Endothelial cell of umbilical vein (primary cell): ENCODE measurements at regions not wholly inside any gene's neighbourhood (a gene's known extent, or its start where the extent isn't known, plus 50 kb on each side); places are given as distances from the start of the nearest gene placed in this dataset.
"Not testable (repeated sequence)": the region's sequence is repeated elsewhere in the genome, so short reads cannot be mapped to it uniquely, and the experiment has no call there.

ENCODE experiments used
- BruUV-seq: library from RNA; stranded (reverse); fragments of 400-500 nt; replicated peaks from 2 replicates; lab custom pipeline; 2021; lab: Mats Ljungman, UMichigan
- CTCF ChIA-PET: fragments of 300-600, 350-600 bp; sonication (Branson Sonifier 250); formaldehyde crosslinking; loops from one replicate; lab custom pipeline; 2021; ENCODE audit warnings: antibody characterized with exemption, inconsistent platforms; lab: Charles Lee
- POLR2A ChIA-PET: fragments of 300-600, 350-600 bp; sonication (Branson Sonifier 250); formaldehyde crosslinking; loops from one replicate; lab custom pipeline; 2021; ENCODE audit warnings: antibody characterized with exemption, inconsistent platforms; lab: Charles Lee
- DNase-seq: peaks from one replicate; pipeline ENCODE4 v3.0.0-alpha.2; 2011; ENCODE audit warnings: low read depth, low spot score
- FAIRE-seq: peaks from 2 replicates; lab custom pipeline; 2011; peaks lifted over from hg19 to GRCh38; lab: Jason Lieb, UNC
- H2AFZ ChIP-seq: 2 replicates; pipeline ENCODE4 v1.6.0; 2012; ENCODE audit warnings: low read depth, low read length, control low read depth, inconsistent platforms
- H3K27ac ChIP-seq: 2 replicates; pipeline ENCODE4 v1.5.1; 2011; ENCODE audit warnings: low read depth, mild to moderate bottlenecking, control low read depth, low read length, moderate library complexity; ENCODE audit not compliant: insufficient read depth
- H3K27me3 ChIP-seq, 2 experiments: 2 replicates each; pipeline versions ENCODE4 v1.6.0 to v1.6.1; 2011; ENCODE audit warnings: low read length in 2 of 2, mixed read lengths in 1 of 2; ENCODE audit not compliant: control insufficient read depth in 2 of 2, insufficient read depth in 2 of 2
- H3K36me3 ChIP-seq, 2 experiments: 2 replicates in 1 of 2; 3 replicates in 1 of 2; pipeline ENCODE4 v1.5.1; 2011; ENCODE audit warnings: low read length in 2 of 2, mild to moderate bottlenecking in 1 of 2, moderate library complexity in 1 of 2; ENCODE audit not compliant: control insufficient read depth in 2 of 2, insufficient read depth in 2 of 2; ENCODE audit errors: extremely low read depth in 1 of 2
- H3K4me1 ChIP-seq: 3 replicates; pipeline ENCODE4 v1.5.1; 2011; ENCODE audit warnings: mild to moderate bottlenecking, low read length; ENCODE audit not compliant: control insufficient read depth, insufficient read depth; ENCODE audit errors: extremely low read depth
- H3K4me2 ChIP-seq: 2 replicates; pipeline ENCODE4 v1.6.1; 2011; ENCODE audit warnings: low read length, control low read depth, mixed read lengths; ENCODE audit not compliant: insufficient read depth
- H3K4me3 ChIP-seq, 3 experiments: fragments of 200-600 bp in 1 of 3; sonication (generic), shearing (Covaris generic) in 1 of 3; replicated peaks in 1 of 3; 2 replicates each; pipeline ENCODE4 v1.5.1; 2011 to 2016; ENCODE audit warnings: control low read depth in 3 of 3, low read length in 3 of 3, mild to moderate bottlenecking in 2 of 3, inconsistent platforms in 1 of 3, low read depth in 1 of 3, moderate library complexity in 1 of 3; ENCODE audit not compliant: insufficient read depth in 1 of 3
- H3K79me2 ChIP-seq: 2 replicates; pipeline ENCODE4 v1.6.0; 2012; ENCODE audit warnings: low read length, inconsistent platforms; ENCODE audit not compliant: control insufficient read depth, insufficient read depth
- H3K9ac ChIP-seq: replicated peaks from 2 replicates; pipeline ENCODE3; 2011; ENCODE audit warnings: low read length, control low read depth; ENCODE audit not compliant: insufficient read depth; ENCODE audit errors: extremely low read depth
- H3K9me1 ChIP-seq: replicated peaks from 3 replicates; pipeline ENCODE4 v1.6.0; 2011; ENCODE audit warnings: mild to moderate bottlenecking, low read length; ENCODE audit not compliant: control insufficient read depth, insufficient read depth; ENCODE audit errors: extremely low read depth
- H3K9me3 ChIP-seq: replicated peaks from 2 replicates; pipeline ENCODE4 v1.5.1; 2012; ENCODE audit warnings: low read length, inconsistent platforms; ENCODE audit not compliant: control insufficient read depth, insufficient read depth
- H4K20me1 ChIP-seq: replicated peaks from 2 replicates; pipeline ENCODE3; 2011; ENCODE audit warnings: mild to moderate bottlenecking, low read length; ENCODE audit not compliant: control insufficient read depth, insufficient read depth; ENCODE audit errors: extremely low read depth
- dilution Hi-C: fragments of 300-500 bp; cut with MboI; formaldehyde crosslinking; loops from one replicate; pipeline ENCODE4 v1.15.0; 2019; ENCODE audit warnings: low sequenced_read_pairs; ENCODE audit not compliant: extremely low pct_ligation_motif_present
- intact Hi-C: fragments of 100-400 bp; cut with micrococcal nuclease; formaldehyde crosslinking; loops from one replicate; pipeline ENCODE4 v1.10.0; 2022

GRCh38 chr5:1619531-1619930 is 95.8 kb upstream of the LPCAT1 start:
- CTCF ChIA-PET: interaction anchor here (0.9 kb wide), 1 partner anchor 452 kb away, joined by 4 read pairs; no protein-coding TSS in a partner anchor
- BruUV-seq, H3K4me2 ChIP-seq, H3K9ac ChIP-seq, H3K27ac ChIP-seq, H3K36me3 ChIP-seq, dilution Hi-C loops, POLR2A ChIA-PET, H3K9me3 ChIP-seq, H4K20me1 ChIP-seq, H2AFZ ChIP-seq, H3K79me2 ChIP-seq, H3K27me3 ChIP-seq, H3K4me1 ChIP-seq, DNase-seq, H3K9me1 ChIP-seq, intact Hi-C loops, H3K4me3 ChIP-seq, FAIRE-seq: not testable (repeated sequence)

GRCh38 chr5:1618296-1618865 is 94.6 kb upstream of the LPCAT1 start:
- H3K36me3 ChIP-seq, H3K27ac ChIP-seq, dilution Hi-C loops, H3K9me3 ChIP-seq, intact Hi-C loops, H3K79me2 ChIP-seq, BruUV-seq, H4K20me1 ChIP-seq, POLR2A ChIA-PET, H3K9ac ChIP-seq, FAIRE-seq, H3K4me2 ChIP-seq, H3K4me3 ChIP-seq, H3K4me1 ChIP-seq, H3K27me3 ChIP-seq, H3K9me1 ChIP-seq, H2AFZ ChIP-seq, DNase-seq: not testable (repeated sequence)
- CTCF ChIA-PET: interaction anchor here (1.0 to 1.3 kb wide), 2 partner anchors 26 to 410 kb away, joined by 3 to 7 read pairs; no protein-coding TSS in a partner anchor

GRCh38 chr5:1617236-1617755 is 93.5 kb upstream of the LPCAT1 start:
- H3K4me2 ChIP-seq, H3K36me3 ChIP-seq, H3K27me3 ChIP-seq, BruUV-seq, H3K9me1 ChIP-seq, H3K9ac ChIP-seq, H3K4me3 ChIP-seq, H3K4me1 ChIP-seq, FAIRE-seq, H3K9me3 ChIP-seq, H4K20me1 ChIP-seq, H2AFZ ChIP-seq, DNase-seq, H3K27ac ChIP-seq, dilution Hi-C loops, POLR2A ChIA-PET, H3K79me2 ChIP-seq, intact Hi-C loops: not testable (repeated sequence)
- CTCF ChIA-PET: interaction anchor here (1.0 to 1.1 kb wide), 2 partner anchors 23 to 409 kb away, joined by 3 read pairs; no protein-coding TSS in a partner anchor

GRCh38 chr5:1613515-1613914 is 89.8 kb upstream of the LPCAT1 start:
- H3K27me3 ChIP-seq, dilution Hi-C loops, CTCF ChIA-PET, H3K9me3 ChIP-seq, H2AFZ ChIP-seq, intact Hi-C loops, H3K9ac ChIP-seq, BruUV-seq, H3K79me2 ChIP-seq, H3K4me2 ChIP-seq, DNase-seq, H3K4me1 ChIP-seq, POLR2A ChIA-PET, H3K36me3 ChIP-seq, FAIRE-seq, H3K4me3 ChIP-seq, H3K27ac ChIP-seq, H3K9me1 ChIP-seq, H4K20me1 ChIP-seq: not testable (repeated sequence)
